Heart right ventricle (tissue), 16 donors: ENCODE measurements at regions not wholly inside any gene's neighbourhood (a gene's known extent, or its start where the extent isn't known, plus 50 kb on each side); places are given as distances from the start of the nearest gene placed in this dataset.

ENCODE experiments used
- ATAC-seq, 8 donors: fragments of 200-7000 bp; cut with Tn5 transposase; one replicate each; pipeline ENCODE4 v1.9.1; 2020; ENCODE audit warnings: mild to moderate bottlenecking in 8 of 8, moderate library complexity in 8 of 8, moderate number of reproducible peaks in 1 of 8
- DNase-seq, 2 donors: peaks; one replicate each; pipeline ENCODE4 v3.0.0-alpha.2; 2020
- H3K27ac ChIP-seq, 10 donors: fragments of 200-600 bp; sonication (generic) in 2 of 10; one replicate each; pipeline versions ENCODE4 v1.5.0 to v1.8.0; 2020 to 2022; ENCODE audit warnings: mild to moderate bottlenecking in 3 of 10
- H3K27me3 ChIP-seq, 7 donors: fragments of 200-600 bp; one replicate each; pipeline ENCODE4 v1.8.0; 2021 to 2022; ENCODE audit warnings: mild to moderate bottlenecking in 2 of 7
- H3K36me3 ChIP-seq, 9 donors: fragments of 200-600 bp; sonication (generic) in 1 of 9; one replicate each; pipeline versions ENCODE4 v1.5.0 to v1.8.0; 2020 to 2022; ENCODE audit warnings: mild to moderate bottlenecking in 2 of 9
- H3K4me1 ChIP-seq, 9 donors: fragments of 200-600 bp; sonication (generic) in 1 of 9; one replicate each; pipeline versions ENCODE4 v1.5.0 to v1.8.0; 2020 to 2022; ENCODE audit warnings: mild to moderate bottlenecking in 4 of 9
- H3K4me3 ChIP-seq, 10 donors: fragments of 200-600 bp; sonication (generic) in 2 of 10; one replicate each; pipeline versions ENCODE4 v1.5.0 to v1.8.0; 2020 to 2022; ENCODE audit warnings: mild to moderate bottlenecking in 7 of 10, moderate library complexity in 2 of 10
- H3K9me3 ChIP-seq, 11 donors: fragments of 200-600 bp in 10 of 11; sonication (generic) in 2 of 11; one replicate each; pipeline versions ENCODE4 v1.5.0 to v1.8.0; 2013 to 2022; ENCODE audit warnings: mild to moderate bottlenecking in 2 of 11, control low read depth in 1 of 11, moderate library complexity in 1 of 11
- WGBS, 2 donors: extraction: QIAGEN DNeasy Blood & Tissue Kit; methylation state at CpG; one replicate each; pipeline ENCODE4 v1.1.7; 2013; ENCODE audit warnings: inconsistent platforms in 1 of 2; 5-methylcytosine and 5-hydroxymethylcytosine counted together
- intact Hi-C, 10 donors: fragments of 100-400 bp; cut with DNase I; formaldehyde crosslinking; loops; one replicate each; pipeline versions ENCODE4 v1.11.1 to v1.14.2; 2022
- TF ChIP-seq, protein P1 (sequence below), 9 donors: fragments of 200-600 bp; sonication (generic) in 2 of 9; IDR thresholded peaks; one replicate each; pipeline versions ENCODE4 v1.5.0 to v1.8.0; 2021 to 2022; ENCODE audit warnings: antibody characterized with exemption in 9 of 9, mild to moderate bottlenecking in 5 of 9, moderate library complexity in 1 of 9
- donor health status: Arrhythmogenic right ventricular cardiomyopathy.
- donor health status: ischemic (EF 13 %, LVEDD 7.1; RV severe dilation, severe dysfunction).
- donor health status: healthy with polysubstance abuse.
- donor health status: DM: no; HTN: yes; CAD: no.
- donor health status: DM: no; HTN: no; CAD: no.
- donor health status: ischemic (EF 25% LVEDD 6.9; RV normal size, moderate dysfunction).
- donor health status: ischemic (EF 25% LVEDD 5.7; RV mildly dilated, moderate dysfunction).
- donor health status: healthy.
- donor health status: DM: yes; HTN: yes; CAD: no.
- donor health status: Ischemic cardiomyopathy.
- donor health status: ischemic (EF 35%, LVEDD 5.7; RV mildly dilated, moderate dysfunction).
- donor health status: nonischemic (EF 11% LVEDD 7.7; RV severe dilation, severe dysfunction).
- donor health status: DM: yes; HTN: yes; CAD: no.
- donor health status: PGD.
- donor health status: ischemic (EF 29% LVEDD 5.4; RV normal size, mild dysfunction).
- donor health status: nonischemic (EF 23%, LVEDD 6.1; RV moderate dilation, normal function).

DNA sequence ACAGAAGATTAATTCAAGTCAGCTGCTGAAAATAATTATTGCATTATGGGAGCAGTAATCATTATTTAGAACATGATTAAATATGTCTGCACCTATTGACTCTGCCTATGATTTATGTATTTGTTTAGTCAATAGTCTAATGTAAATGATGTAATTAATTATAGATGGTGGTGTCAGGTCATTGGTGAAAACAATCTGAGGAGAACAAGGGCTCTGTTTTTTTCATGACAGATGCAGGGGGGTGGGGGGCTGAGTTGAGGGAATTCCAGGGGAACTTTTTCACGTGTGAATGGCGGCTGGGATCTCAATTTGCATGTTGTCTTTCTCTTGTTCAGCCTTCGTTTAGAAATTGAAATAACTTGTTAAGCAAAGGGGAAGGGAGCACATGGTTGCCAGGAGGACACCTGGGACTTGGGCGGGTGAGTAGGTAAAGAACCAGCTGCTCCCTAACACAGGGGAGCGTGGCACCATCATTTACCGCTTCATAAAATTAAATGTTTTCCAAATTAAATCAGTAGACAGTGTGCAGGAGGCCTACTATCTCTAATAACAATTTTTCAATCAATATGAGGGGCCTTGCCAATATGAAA, 65.4 kb downstream of the NKX6-1 start:
- H3K4me1 ChIP-seq: no peaks in the 10 kb centered on the region
- no peak overlapping the region for H3K27ac ChIP-seq
- H3K27me3 ChIP-seq: peaks cover 0 to 11% (median 5%) of the 10 kb centered on the region in 7 donors
- no peak overlapping the region for H3K4me3 ChIP-seq
- TF ChIP-seq, protein P1, sequence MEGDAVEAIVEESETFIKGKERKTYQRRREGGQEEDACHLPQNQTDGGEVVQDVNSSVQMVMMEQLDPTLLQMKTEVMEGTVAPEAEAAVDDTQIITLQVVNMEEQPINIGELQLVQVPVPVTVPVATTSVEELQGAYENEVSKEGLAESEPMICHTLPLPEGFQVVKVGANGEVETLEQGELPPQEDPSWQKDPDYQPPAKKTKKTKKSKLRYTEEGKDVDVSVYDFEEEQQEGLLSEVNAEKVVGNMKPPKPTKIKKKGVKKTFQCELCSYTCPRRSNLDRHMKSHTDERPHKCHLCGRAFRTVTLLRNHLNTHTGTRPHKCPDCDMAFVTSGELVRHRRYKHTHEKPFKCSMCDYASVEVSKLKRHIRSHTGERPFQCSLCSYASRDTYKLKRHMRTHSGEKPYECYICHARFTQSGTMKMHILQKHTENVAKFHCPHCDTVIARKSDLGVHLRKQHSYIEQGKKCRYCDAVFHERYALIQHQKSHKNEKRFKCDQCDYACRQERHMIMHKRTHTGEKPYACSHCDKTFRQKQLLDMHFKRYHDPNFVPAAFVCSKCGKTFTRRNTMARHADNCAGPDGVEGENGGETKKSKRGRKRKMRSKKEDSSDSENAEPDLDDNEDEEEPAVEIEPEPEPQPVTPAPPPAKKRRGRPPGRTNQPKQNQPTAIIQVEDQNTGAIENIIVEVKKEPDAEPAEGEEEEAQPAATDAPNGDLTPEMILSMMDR (IDR thresholded peaks at IDR 0.05): no peak
- H3K9me3 ChIP-seq: peaks cover 0 to 6% (median 0%) of the 10 kb centered on the region in 11 donors
- no peaks in the 10 kb centered on the region for H3K36me3 ChIP-seq
- WGBS, 2 donors: 55 to 62% methylated on average over 6 of the region's 6 CpGs
- no peak for DNase-seq
- intact Hi-C loops: loop anchor here in 1 of 10 donors (2.0 kb wide), 1 partner anchor 15 kb away; no protein-coding TSS in a partner anchor
- no peak for ATAC-seq

DNA sequence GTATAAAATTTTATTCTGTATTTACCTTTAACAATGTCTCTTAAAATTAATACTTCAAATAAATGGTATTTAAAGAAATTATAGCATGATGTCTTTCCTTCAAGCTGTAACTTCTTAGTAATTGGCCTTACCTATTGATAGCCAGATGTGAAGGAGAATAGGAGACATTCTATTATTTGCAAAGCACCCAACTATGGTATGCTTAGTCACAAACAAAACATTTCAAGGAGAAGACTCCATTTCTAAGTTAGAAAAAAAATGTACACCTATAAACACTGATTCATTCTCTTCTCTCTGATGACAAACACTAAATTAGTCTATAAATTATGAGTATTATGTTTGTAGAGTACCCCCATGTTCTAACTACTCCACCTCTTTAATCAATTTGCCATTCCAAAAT, 66.4 kb downstream of the NKX6-1 start:
- Histone ChIP-seq H3K27ac (no peak overlapping the region), H3K9me3 (peaks cover 0 to 6% (median 0%) of the 10 kb centered on the region in 11 donors), H3K4me3 (no peak overlapping the region), H3K4me1 (no peaks in the 10 kb centered on the region), H3K36me3 (no peaks in the 10 kb centered on the region), H3K27me3 (peaks cover 0 to 5% (median under 1%) of the 10 kb centered on the region in 7 donors)
- DNase-seq (no peak), ATAC-seq (no peak)
- TF ChIP-seq, protein P1 (IDR thresholded peaks at IDR 0.05): no peak
- intact Hi-C loops: loop anchor here in 1 of 10 donors (2.0 kb wide), 1 partner anchor 14 kb away; no protein-coding TSS in a partner anchor

- peaks cover 0 to 7% (median 0%) of the 10 kb centered on the region in 7 donors for H3K27me3 ChIP-seq
- no peaks in the 10 kb centered on the region for H3K36me3 ChIP-seq
- intact Hi-C loops: loop anchor here in 1 of 10 donors (10.0 kb wide), 1 partner anchor 124 kb away; no protein-coding TSS in a partner anchor
- no peak overlapping the region for H3K4me3 ChIP-seq
- DNase-seq: no peak
- ATAC-seq: no peak
- no peak overlapping the region for H3K27ac ChIP-seq
- TF ChIP-seq, protein P1 (IDR thresholded peaks at IDR 0.05): no peak
- H3K9me3 ChIP-seq: peaks cover 0 to 21% (median 8%) of the 10 kb centered on the region in 11 donors
- 32 to 51% methylated on average over 1 of the region's 1 CpG for WGBS, 2 donors
- no peaks in the 10 kb centered on the region for H3K4me1 ChIP-seq
Observed at GRCh38 chr4:84420608-84421007, 78.5 kb downstream of the NKX6-1 start.

GRCh38 chr4:84419201-84419600, 79.9 kb downstream of the NKX6-1 start:
- peaks cover 0 to 7% (median 0%) of the 10 kb centered on the region in 7 donors for H3K27me3 ChIP-seq
- no peaks in the 10 kb centered on the region for H3K36me3 ChIP-seq
- no peak overlapping the region for H3K27ac ChIP-seq
- no peak overlapping the region for H3K4me3 ChIP-seq
- DNase-seq (no peak), ATAC-seq (no peak)
- peaks cover 0 to 9% (median 0%) of the 10 kb centered on the region in 11 donors for H3K9me3 ChIP-seq
- intact Hi-C loops: loop anchor here in 1 of 10 donors (2.0 kb wide), 1 partner anchor 14 kb away; no protein-coding TSS in a partner anchor
- TF ChIP-seq, protein P1 (IDR thresholded peaks at IDR 0.05): no peak
- 72 to 75% methylated on average over 3 of the region's 3 CpGs for WGBS, 2 donors
- H3K4me1 ChIP-seq: no peaks in the 10 kb centered on the region
